Testis (tissue), 2 donors: ENCODE measurements at regions not wholly inside any gene's neighbourhood (a gene's known extent, or its start where the extent isn't known, plus 50 kb on each side); places are given as distances from the start of the nearest gene placed in this dataset.
"Not testable (repeated sequence)": the region's sequence is repeated elsewhere in the genome, so short reads cannot be mapped to it uniquely, and the experiment has no call there.

Source experiments
- CTCF ChIP-seq, 3 experiments: fragments of 450-650 bp in 2 of 3; fragments of 200-600 bp in 1 of 3; sonication (generic) in 1 of 3; IDR thresholded peaks; one replicate each; pipeline ENCODE4 v1.5.1; 2016 to 2019; ENCODE audit warnings: antibody characterized with exemption in 3 of 3, mild to moderate bottlenecking in 2 of 3, moderate library complexity in 1 of 3
- POLR2A ChIP-seq: fragments of 450-650 bp; IDR thresholded peaks from one replicate; pipeline ENCODE4 v1.6.1; 2017; ENCODE audit warnings: antibody characterized with exemption, mild to moderate bottlenecking, moderate library complexity

- not testable (repeated sequence) for TF ChIP-seq CTCF (IDR thresholded peaks at IDR 0.05); POLR2A
These were observed 435.8 kb downstream of the PCDH11X start for GRCh38 chrX:92215011-92215410.
